ENCODE measurements at regions not wholly inside any gene's neighbourhood (a gene's known extent, or its start where the extent isn't known, plus 50 kb on each side); places are given as distances from the start of the nearest gene placed in this dataset.

DNA sequence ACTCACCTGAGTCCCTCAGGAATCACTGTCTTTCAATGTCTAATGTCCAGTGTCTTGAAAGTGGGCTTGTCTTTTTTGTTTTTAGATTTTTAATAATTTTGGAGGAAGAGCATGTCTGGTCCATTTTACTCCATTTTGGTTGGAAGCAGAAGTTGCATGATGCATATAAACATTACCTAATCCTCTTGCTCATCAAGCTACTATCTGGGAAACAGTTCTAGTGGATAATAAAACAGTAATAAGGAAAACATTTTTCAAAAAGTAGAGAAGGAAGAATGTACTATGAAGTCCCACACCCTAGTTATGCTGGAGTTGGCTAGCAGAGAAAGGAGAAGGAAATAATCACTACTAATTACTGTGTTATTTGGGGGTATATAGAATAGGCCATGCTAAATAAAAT, 263.7 kb downstream of the ETAA1 start:
- no peak overlapping the region for H3K4me3 ChIP-seq (ENCODE audit: low read depth, low read length)
- H3K27ac ChIP-seq (ENCODE audit: low read depth, low read length), result no peak overlapping the region
- H3K36me3 ChIP-seq (ENCODE audit: control insufficient read depth, insufficient read depth, low read length), result no peaks in the 10 kb centered on the region
- no peaks in the 10 kb centered on the region for H3K27me3 ChIP-seq (ENCODE audit: control insufficient read depth, insufficient read depth, low read length)
- H3K9me3 ChIP-seq (ENCODE audit: control insufficient read depth, insufficient read depth, low read length), result peaks cover 8% of the 10 kb centered on the region
- H3K4me1 ChIP-seq (ENCODE audit: control insufficient read depth, insufficient read depth, low read length), result no peaks in the 10 kb centered on the region
- no peak overlapping the region for H3K9ac ChIP-seq (ENCODE audit: low read depth, low read length)

DNA sequence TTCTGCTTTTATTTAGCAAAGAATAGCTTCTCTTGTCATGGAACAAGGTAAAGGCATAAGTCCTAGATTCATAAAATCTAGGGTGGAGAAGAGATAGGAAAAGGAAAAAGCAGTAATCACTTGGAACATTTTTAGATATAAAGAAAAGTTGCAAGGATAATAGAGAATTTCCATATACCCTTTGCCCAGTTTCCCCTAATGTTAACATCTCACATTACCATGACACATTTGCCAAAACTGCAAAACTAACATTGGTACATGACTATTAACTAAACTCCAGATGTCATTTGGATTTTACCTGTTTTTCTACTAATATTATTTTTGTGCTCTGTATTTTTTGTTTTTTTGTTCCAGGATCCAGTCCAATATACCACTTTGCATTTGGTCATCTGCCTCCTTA, 265.1 kb downstream of the ETAA1 start:
- Histone ChIP-seq H3K27me3 (ENCODE audit: control insufficient read depth, insufficient read depth, low read length) (no peaks in the 10 kb centered on the region), H3K9ac (ENCODE audit: low read depth, low read length) (no peak overlapping the region), H3K36me3 (ENCODE audit: control insufficient read depth, insufficient read depth, low read length) (no peaks in the 10 kb centered on the region), H3K4me1 (ENCODE audit: control insufficient read depth, insufficient read depth, low read length) (no peaks in the 10 kb centered on the region), H3K27ac (ENCODE audit: low read depth, low read length) (no peak overlapping the region), H3K4me3 (ENCODE audit: low read depth, low read length) (no peak overlapping the region), H3K9me3 (ENCODE audit: control insufficient read depth, insufficient read depth, low read length) (peaks cover 8% of the 10 kb centered on the region)

DNA sequence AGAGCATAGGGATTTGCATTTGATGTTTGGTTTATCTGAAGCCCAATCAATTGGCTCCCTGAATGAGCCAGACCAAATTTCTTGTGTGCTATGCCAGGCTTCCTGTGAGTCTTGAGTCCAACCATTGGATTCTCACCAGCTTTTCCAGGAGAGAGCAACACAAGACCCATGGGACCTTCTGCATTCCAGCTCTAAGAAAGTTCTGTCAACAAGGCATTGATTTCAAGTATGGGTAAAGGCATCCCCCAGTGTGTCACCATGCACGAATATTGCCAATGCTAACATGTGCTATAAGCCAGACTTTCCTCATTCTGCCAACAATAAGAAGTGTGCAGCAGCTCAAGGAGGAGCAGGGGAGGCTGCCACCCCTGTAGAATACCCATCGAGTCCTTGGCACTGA, 266.6 kb downstream of the ETAA1 start:
- no peaks in the 10 kb centered on the region for H3K27me3 ChIP-seq (ENCODE audit: control insufficient read depth, insufficient read depth, low read length)
- no peak overlapping the region for H3K4me3 ChIP-seq (ENCODE audit: low read depth, low read length)
- H3K4me1 ChIP-seq (ENCODE audit: control insufficient read depth, insufficient read depth, low read length), result no peaks in the 10 kb centered on the region
- H3K9me3 ChIP-seq (ENCODE audit: control insufficient read depth, insufficient read depth, low read length), result peaks cover 8% of the 10 kb centered on the region
- H3K36me3 ChIP-seq (ENCODE audit: control insufficient read depth, insufficient read depth, low read length), result no peaks in the 10 kb centered on the region
- H3K27ac ChIP-seq (ENCODE audit: low read depth, low read length), result no peak overlapping the region
- H3K9ac ChIP-seq (ENCODE audit: low read depth, low read length), result no peak overlapping the region

- no peaks in the 10 kb centered on the region for H3K27me3 ChIP-seq (ENCODE audit: control insufficient read depth, insufficient read depth, low read length)
- no peak overlapping the region for H3K27ac ChIP-seq (ENCODE audit: low read depth, low read length)
- H3K4me3 ChIP-seq (ENCODE audit: low read depth, low read length), result no peak overlapping the region
- H3K9ac ChIP-seq (ENCODE audit: low read depth, low read length), result no peak overlapping the region
- no peaks in the 10 kb centered on the region for H3K4me1 ChIP-seq (ENCODE audit: control insufficient read depth, insufficient read depth, low read length)
- no peaks in the 10 kb centered on the region for H3K9me3 ChIP-seq (ENCODE audit: control insufficient read depth, insufficient read depth, low read length)
- H3K36me3 ChIP-seq (ENCODE audit: control insufficient read depth, insufficient read depth, low read length), result no peaks in the 10 kb centered on the region
Measured at GRCh38 chr2:67666386-67667053, 269.4 kb downstream of the ETAA1 start.

DNA sequence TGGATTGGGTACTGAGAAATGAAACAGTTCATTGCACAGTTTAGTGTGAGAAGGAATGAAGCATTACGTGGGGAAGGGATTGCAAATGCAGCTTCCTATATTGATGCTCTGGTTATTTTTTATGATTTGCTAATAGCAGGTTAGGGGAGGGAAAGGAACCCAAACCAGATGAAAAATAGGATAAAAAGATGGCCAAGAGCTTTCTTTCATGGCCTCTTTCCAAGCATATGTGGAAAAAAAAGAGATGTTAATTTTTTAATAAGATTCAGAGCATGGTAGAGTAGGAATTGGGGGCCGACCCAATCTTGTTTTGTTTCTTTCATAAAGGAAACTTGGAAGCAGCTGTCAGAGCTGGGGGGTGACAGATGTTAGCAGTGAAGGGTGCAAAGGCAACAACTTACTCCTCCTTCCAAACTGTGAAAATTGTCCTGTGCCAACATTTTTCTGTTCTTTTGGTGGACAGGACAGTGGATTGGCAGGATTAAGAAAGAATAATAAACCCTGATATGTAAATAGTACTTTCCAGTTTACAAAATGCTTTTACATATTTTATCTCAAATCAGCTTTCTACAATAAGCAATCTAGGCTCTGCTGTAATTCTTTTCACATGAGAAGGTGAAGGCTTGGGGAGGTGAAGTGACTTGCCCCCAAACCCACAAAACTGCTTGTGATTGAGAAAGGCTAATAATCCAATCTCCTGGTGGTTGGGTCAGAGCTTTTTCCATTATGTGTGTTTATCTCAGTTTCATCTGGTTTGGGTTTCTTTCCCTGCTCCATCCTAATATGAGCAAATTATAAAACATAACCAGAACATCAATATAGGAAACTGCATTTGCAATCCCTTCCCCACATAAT, 270.1 kb downstream of the ETAA1 start:
- Histone ChIP-seq H3K36me3 (ENCODE audit: control insufficient read depth, insufficient read depth, low read length) (no peaks in the 10 kb centered on the region), H3K9ac (ENCODE audit: low read depth, low read length) (no peak overlapping the region), H3K27me3 (ENCODE audit: control insufficient read depth, insufficient read depth, low read length) (no peaks in the 10 kb centered on the region), H3K4me3 (ENCODE audit: low read depth, low read length) (no peak overlapping the region), H3K9me3 (ENCODE audit: control insufficient read depth, insufficient read depth, low read length) (no peaks in the 10 kb centered on the region), H3K27ac (ENCODE audit: low read depth, low read length) (no peak overlapping the region), H3K4me1 (ENCODE audit: control insufficient read depth, insufficient read depth, low read length) (no peaks in the 10 kb centered on the region)

- H3K36me3 ChIP-seq (ENCODE audit: control insufficient read depth, insufficient read depth, low read length), result no peaks in the 10 kb centered on the region
- H3K9ac ChIP-seq (ENCODE audit: low read depth, low read length), result no peak overlapping the region
- H3K4me3 ChIP-seq (ENCODE audit: low read depth, low read length), result no peak overlapping the region
- H3K27ac ChIP-seq (ENCODE audit: low read depth, low read length), result no peak overlapping the region
- no peaks in the 10 kb centered on the region for H3K27me3 ChIP-seq (ENCODE audit: control insufficient read depth, insufficient read depth, low read length)
- H3K4me1 ChIP-seq (ENCODE audit: control insufficient read depth, insufficient read depth, low read length), result no peaks in the 10 kb centered on the region
- no peaks in the 10 kb centered on the region for H3K9me3 ChIP-seq (ENCODE audit: control insufficient read depth, insufficient read depth, low read length)
Measured at GRCh38 chr2:67668538-67668937, 271.4 kb downstream of the ETAA1 start.

DNA sequence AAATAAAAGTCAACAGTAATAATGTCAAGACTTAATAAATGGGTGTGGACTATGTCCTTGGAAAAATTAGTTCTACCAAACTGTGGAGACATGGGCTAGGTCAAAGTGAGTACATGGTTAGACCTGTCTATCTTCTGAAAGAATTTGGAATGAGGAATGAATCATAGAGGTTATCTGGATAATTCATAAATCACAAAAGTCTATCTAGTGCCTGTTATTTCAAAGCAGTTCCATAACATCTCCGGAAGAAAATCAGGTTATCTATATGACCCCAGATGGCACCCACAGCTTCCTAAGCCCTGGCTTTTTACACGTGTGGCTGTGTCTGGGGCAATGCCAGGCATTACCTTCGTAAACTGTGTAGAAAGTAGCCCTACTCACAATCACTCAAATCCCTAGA, 272.0 kb downstream of the ETAA1 start:
- no peak overlapping the region for H3K9ac ChIP-seq (ENCODE audit: low read depth, low read length)
- no peaks in the 10 kb centered on the region for H3K4me1 ChIP-seq (ENCODE audit: control insufficient read depth, insufficient read depth, low read length)
- H3K4me3 ChIP-seq (ENCODE audit: low read depth, low read length), result no peak overlapping the region
- H3K27me3 ChIP-seq (ENCODE audit: control insufficient read depth, insufficient read depth, low read length), result no peaks in the 10 kb centered on the region
- H3K27ac ChIP-seq (ENCODE audit: low read depth, low read length), result no peak overlapping the region
- H3K36me3 ChIP-seq (ENCODE audit: control insufficient read depth, insufficient read depth, low read length), result no peaks in the 10 kb centered on the region
- H3K9me3 ChIP-seq (ENCODE audit: control insufficient read depth, insufficient read depth, low read length), result no peaks in the 10 kb centered on the region

GRCh38 chr2:67669766-67670165, 272.6 kb downstream of the ETAA1 start:
- H3K36me3 ChIP-seq (ENCODE audit: control insufficient read depth, insufficient read depth, low read length), result no peaks in the 10 kb centered on the region
- no peaks in the 10 kb centered on the region for H3K27me3 ChIP-seq (ENCODE audit: control insufficient read depth, insufficient read depth, low read length)
- H3K9me3 ChIP-seq (ENCODE audit: control insufficient read depth, insufficient read depth, low read length), result no peaks in the 10 kb centered on the region
- no peak overlapping the region for H3K4me3 ChIP-seq (ENCODE audit: low read depth, low read length)
- no peak overlapping the region for H3K27ac ChIP-seq (ENCODE audit: low read depth, low read length)
- no peak overlapping the region for H3K9ac ChIP-seq (ENCODE audit: low read depth, low read length)
- H3K4me1 ChIP-seq (ENCODE audit: control insufficient read depth, insufficient read depth, low read length), result no peaks in the 10 kb centered on the region

DNA sequence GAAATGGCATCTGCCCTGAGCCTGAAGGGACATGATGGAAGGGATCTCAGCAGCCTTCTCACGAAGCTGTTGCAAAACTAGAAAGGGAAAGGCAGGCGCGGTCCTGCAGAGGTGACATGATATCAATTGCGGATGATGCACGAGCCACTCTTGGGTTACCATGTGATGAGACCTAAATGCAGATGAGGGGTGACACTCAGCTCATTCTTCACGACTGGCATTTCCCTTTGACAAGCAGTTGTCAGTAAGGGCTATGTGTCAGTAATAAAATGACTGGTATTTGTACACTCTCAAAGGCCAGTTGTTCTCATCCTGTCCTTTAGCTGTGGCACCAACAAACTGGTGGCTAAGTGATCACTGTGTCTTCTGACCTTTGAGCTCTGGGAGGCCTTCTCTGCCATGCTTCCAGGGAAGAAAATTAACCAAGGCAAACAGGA, 273.6 kb downstream of the ETAA1 start:
- Histone ChIP-seq H3K9me3 (ENCODE audit: control insufficient read depth, insufficient read depth, low read length) (no peaks in the 10 kb centered on the region), H3K27ac (ENCODE audit: low read depth, low read length) (no peak overlapping the region), H3K9ac (ENCODE audit: low read depth, low read length) (no peak overlapping the region), H3K4me1 (ENCODE audit: control insufficient read depth, insufficient read depth, low read length) (no peaks in the 10 kb centered on the region), H3K27me3 (ENCODE audit: control insufficient read depth, insufficient read depth, low read length) (no peaks in the 10 kb centered on the region), H3K36me3 (ENCODE audit: control insufficient read depth, insufficient read depth, low read length) (no peaks in the 10 kb centered on the region), H3K4me3 (ENCODE audit: low read depth, low read length) (no peak overlapping the region)

DNA sequence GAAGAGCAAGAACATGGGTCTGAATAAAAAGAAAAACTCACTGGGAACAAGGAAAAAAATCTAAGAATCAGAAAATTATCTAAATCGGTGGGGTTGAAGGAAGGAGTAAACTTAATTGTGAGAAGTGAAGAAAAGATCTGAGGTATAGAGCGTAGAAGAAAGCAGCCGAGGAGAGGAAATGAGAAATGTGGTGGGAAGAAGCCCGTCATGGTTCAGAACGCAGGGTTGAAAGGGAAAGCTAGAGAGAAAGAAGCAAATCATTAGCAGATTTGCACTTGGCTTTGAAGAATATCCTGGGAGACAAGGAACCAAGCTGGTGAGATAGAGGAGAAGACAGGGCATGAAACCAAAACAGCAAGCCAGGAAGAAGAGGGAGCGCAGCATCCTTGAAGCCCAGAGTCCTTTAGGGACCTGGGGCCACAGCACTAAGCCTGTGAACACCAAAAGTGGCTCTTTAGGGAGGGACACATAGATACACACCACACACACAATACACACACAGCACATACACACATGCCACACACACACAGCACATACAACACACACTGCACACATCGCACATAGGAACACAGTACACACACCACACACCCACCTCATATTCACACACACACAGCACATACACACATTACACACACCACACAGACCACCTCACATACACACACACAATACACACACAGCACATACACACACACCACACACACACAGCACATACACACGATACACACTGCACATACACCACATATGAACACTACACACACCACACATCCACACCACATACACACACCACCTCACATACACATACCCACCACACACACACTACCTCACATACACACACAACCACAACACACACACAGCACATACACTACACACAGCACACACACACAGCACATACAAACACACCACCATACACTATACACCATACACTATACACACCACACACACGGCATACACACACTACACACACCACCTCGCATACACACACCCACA, 274.6 kb downstream of the ETAA1 start:
- H3K9me3 ChIP-seq (ENCODE audit: control insufficient read depth, insufficient read depth, low read length), result no peaks in the 10 kb centered on the region
- H3K36me3 ChIP-seq (ENCODE audit: control insufficient read depth, insufficient read depth, low read length), result no peaks in the 10 kb centered on the region
- no peak overlapping the region for H3K4me3 ChIP-seq (ENCODE audit: low read depth, low read length)
- H3K27me3 ChIP-seq (ENCODE audit: control insufficient read depth, insufficient read depth, low read length), result no peaks in the 10 kb centered on the region
- H3K4me1 ChIP-seq (ENCODE audit: control insufficient read depth, insufficient read depth, low read length), result no peaks in the 10 kb centered on the region
- H3K27ac ChIP-seq (ENCODE audit: low read depth, low read length), result no peak overlapping the region
- no peak overlapping the region for H3K9ac ChIP-seq (ENCODE audit: low read depth, low read length)
